NCI-H2196 (cell line): ENCODE measurements at regions not wholly inside any gene's neighbourhood (a gene's known extent, or its start where the extent isn't known, plus 50 kb on each side); places are given as distances from the start of the nearest gene placed in this dataset.

ENCODE experiments used
- DNase-seq: peaks from one replicate; lab custom pipeline; 2025; ENCODE audit not compliant: unreplicated experiment; lab: John Stamatoyannopoulos, UW

DNA sequence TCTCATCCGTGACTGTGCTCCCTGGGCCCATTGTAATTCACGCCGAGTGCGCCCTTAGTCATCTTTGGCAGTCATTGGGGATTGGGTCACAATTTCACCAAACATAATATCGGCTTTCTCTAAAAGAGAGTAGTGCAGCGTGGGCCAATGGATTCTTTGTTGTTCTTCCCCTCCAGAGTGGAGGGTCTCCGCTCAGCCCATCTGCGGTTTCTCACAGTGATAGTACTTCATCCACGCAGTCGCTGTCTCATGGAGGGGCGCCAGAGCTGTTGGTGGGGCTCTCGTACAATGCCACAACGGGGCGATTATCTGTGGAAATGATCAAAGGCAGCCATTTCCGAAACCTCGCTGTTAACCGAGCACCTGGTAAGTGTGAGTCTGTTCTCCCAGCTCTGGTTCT is 321.8 kb downstream of the SNAPC1 start:
- DNase-seq = no peak

DNA sequence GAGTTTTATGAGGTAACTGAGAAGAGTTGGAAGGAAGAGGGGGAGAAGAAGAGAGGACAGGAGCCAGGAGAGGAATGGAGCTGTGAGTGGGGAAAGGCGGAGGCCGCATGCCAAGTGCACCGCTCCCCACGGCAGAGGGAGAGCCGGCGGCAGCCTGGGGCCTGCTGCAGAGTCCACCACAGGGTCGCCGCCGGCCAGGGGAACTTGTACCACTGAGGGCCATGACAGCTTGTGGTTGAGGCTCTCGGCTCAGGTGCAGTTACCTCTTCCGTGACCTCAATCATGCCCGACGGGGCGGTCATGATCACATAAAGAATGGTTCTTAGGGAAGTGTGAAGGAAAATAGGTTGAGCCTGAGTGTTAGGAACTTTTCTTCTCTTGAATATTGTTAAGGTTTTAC is 325.0 kb downstream of the SNAPC1 start:
- no peak for DNase-seq

DNA sequence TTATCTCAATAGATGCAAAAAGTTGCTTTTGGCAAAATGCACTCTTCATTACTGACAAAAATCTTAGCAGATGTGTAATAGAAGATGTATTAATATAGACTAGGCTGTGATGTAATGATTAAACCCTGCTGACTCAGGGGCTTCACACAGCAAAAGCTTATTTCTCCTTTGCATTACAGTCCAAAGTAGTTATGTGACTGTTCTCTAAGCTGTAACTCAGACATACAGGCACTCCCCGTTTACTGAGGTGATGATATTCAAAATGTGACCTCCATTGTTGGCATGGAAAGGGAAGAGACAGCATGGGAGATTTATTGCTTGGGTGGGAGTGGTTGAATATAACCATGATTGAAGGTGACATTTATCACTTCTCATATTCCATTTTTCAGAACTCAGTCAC is 331.5 kb downstream of the SNAPC1 start:
- no peak for DNase-seq

DNA sequence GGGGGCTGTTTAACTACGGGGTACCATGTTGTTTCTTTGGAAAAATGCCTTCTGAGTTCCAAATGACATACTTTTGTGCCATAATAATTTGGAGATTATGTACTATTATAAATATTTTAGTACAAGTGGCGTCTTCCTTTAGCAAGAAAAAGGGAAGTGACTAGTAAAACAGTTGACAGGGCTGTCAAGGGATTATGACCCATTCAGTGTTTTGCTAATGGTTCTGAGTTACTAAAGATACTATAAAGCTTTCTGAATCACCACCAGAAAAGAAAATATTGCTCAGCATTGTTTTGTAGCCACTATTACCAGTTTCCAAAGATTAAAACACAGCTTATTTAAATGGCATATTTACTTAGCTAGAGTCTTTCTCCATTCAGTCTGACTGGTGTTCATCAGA is 334.9 kb downstream of the SNAPC1 start:
- DNase-seq = no peak

DNA sequence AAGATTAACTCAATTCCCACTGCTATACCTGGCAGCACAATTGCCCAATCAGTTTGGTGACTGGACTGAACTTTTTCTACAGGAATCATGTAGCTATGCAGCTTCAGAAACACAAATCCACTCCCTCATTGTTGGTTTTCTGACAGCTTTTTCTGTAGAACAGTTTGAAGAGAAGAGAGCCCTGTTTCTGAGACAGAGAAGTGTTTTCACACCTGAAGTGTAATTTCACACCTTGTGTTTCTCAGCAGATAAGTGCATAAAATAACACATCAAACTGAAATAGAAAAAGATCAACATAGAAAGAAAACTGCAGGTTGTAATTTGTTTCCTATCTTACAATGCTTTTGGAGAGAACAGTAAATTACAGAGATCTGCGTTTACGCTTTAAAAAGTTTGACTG is 335.6 kb downstream of the SNAPC1 start:
- DNase-seq = no peak

DNA sequence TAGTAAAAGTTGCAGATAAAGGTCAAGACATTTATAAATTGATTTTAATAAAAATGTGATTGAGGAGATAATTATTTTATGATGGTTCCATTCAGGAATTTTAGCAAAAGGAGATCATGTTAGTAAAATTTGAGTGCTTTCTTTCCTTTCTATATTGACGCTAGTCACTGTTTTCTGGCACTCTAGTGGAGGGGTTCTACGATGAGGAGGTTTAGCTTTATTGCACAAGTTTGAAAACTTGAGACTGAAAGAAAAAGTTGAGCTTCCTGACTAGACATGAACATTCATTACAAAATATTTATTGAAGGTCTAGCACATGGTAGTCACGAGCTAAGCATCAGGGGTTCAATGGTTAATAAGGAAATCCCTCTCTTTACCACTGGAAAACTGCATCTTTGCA is 336.1 kb downstream of the SNAPC1 start:
- no peak for DNase-seq

DNA sequence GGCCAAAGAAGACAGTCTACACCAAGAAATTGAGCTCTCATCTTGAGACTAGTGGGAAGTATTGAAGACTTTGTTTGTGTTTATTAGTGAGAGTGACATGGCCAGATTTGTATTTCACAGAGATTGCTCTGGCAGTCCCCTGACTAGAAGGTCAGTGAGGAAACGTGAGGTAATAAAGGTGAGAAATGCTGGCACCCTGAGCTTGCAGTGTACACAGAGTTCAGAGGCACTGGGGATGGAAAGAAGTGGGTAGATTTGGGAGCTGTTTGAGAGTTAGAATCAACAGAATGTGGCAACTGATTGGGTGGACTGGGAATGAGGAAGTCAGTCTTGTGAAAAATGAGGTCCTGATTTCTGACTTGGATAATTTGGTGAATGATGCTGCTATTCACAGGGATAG is 336.9 kb downstream of the SNAPC1 start:
- DNase-seq = no peak

DNA sequence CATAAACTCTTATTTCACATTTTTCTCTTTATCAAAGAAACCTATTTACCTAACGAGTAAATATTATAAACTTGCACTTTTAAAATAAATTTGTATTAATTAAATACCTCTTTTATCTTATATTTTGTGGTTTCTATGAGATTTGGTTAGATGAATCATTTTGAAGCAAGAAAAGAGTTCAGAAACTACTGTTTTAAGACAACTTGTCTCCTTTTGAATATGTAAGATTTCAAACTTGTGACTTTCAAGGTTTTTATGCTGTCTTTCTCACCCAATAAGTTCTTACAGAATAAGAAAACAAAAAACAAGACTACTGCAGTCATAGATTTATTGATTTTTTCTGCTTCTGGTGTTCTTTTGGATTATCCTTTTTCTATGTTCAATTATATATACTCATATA is 339.0 kb downstream of the SNAPC1 start:
- no peak for DNase-seq

DNA sequence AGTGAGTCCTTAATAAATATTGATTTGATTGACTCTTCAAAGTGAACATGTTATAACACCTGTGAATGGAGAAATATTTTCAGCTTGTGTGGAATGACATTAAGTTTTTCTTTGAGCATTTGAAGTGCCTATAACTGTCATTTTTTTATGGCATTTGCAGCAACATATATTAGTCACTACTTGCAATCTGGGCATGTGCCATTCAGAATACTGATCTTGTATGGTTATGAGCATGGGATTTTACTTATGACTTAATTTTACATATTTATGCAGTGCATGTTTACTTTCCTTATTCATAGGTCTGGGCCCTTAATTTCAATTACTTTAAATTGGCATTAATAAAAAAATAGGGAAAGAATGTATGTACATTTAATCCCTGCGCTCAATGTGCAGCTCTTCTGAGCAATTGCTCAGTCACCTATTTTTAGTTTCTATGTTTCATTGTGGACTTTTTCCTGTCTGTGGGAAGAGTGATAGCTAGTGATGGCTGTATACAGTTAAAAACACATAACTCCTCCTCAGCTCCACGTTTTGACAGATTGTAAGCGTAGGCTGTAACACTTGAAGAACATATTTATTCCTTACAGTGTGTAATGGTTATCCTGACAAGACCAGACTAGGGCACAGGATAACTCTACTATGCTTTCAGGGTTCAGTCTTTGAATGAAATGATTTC is 339.6 kb downstream of the SNAPC1 start:
- DNase-seq = no peak

DNA sequence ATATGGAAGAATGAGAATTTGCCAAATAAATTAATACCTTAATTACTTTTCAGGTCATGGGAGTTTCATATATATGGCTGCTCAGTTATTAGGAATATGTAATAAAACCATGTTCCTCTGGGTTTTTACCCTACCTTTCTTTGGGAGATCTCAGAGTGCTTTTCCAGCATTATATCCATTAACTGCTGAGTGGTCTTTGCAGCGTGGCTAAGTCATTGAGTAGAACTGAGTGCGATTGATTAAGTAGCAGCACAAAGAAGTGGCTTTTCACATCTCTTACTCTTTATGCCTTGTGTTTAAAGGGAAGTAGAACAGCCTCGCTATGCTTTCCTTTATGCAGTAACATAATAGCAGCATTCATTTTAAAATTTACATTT is 340.1 kb downstream of the SNAPC1 start:
- no peak for DNase-seq

DNA sequence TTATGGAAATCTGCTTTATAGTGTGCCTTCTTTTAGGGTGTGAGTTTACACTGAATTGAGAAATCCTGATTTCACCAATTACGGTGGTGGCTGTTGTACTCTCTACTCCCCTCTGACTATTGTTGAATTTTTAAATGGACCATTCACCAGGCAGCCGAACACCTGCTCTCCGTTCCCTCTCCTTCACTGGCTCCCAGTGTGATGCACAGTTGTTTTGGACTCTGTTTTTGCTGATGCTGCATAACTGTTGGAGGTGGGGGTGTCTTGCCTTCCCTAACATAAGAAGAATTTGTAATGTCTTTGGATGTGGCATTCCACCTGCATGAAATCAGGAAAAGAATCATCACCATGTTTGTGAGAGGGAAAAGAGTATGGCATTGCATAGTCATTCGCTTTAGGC is 341.2 kb downstream of the SNAPC1 start:
- DNase-seq = no peak

DNA sequence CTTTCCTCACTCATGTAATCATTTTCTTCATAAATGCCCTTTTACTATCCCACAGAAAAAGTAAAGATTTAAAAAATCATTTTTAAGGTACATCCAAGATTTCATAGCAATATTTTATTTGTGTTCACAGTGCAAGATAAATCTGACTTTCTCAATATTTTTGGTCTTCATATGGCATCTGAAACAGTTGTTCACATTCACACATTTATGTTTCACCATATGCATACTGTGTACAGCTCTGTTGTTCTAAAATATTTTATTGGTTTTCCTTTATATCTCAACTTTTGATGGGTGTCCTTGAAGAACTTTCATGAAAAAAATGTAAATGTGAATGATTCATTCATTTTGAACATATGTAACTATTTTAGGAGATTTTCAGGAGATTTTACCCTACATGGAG is 348.7 kb downstream of the SNAPC1 start:
- no peak for DNase-seq

DNA sequence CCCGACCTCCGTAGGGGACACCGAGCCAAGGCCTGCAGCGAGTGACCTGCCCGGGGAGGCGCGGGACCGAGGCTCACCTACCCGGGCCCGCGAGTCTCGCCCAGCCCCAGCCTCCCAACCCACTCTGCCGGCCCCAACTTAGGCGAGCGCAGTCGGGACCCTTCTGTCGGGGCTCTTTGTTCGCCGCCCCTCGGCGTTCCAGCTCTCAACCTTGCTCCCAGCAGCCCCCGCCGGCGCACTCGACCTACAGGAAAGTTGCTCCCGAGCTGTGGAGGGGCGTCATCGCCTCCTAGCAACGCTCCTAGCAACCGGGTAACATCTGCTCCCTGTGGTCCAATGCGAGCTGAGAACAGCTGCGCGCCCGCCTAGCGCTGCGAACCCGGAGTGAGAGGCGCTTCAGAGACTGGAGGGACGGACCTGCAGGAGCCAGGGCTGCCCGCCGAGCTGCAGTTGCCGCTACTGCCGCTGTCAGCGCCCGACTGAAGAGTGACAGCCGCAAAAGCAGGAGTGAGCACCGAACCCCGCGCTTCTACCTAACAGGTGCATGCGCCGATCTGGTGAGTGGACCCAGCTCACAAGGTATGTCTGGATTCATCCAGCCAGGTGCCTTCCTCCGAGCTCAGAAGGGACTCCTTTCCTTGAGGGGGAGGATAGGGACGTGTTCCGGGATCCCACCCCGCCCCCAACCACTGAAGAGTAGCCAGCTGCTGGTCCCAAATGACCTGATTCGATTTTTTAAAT is 355.0 kb downstream of the SNAPC1 start:
- peak; percentile 63 for DNase-seq

DNA sequence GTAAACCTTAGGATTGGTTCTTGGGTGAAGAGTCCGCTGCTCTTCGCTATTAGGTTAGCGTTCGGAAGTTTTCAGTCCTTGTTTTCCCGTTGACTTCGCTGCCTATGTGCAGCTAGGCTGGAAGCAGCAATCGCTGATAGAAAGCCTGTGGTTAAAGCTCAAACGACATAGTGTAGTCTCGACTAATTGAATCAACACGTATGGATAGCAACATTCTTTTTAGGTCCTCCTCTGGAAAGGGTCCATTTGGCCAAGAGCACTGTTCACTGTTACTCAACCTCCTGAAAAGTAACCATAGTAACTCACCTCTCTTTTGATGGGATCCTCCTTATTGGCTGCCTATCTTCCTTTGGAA is 355.5 kb downstream of the SNAPC1 start:
- no peak for DNase-seq

DNA sequence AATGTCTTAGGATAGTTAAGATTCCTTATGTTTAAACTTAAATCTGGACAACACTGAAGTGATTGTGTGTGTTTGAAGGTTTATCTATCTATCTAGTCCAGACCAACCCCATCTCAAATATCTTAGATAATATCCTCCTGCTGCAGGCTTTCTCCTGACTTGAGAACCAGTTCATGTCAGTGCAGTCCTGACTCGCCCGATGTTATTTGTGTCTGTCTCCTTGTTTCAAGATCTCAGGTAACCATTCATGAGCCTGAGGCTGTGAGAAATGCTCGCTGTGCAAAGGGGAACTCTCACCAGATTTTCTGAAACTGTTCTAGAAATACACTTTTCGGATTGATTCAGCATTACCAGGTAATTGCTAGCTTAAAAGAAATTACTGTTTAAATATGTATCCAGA is 356.2 kb downstream of the SNAPC1 start:
- no peak for DNase-seq

DNA sequence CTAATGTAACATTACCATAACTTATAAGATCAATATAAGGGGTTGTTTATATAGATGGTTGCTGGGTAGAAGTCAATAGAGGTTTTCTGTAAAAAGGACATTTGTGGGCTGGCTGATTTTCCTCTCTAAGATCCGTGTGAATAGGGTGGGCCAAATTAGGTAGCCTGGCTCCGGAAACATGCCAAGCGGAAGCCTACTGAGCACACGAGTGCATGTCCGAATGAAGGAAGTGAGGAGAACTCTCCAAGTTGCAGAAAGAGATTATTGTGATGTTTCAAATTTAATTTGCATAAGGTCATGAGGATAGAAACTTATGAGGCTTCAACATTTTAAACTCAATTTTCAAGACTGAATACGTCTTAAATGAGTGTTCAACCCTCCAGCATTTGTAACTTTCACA is 356.7 kb downstream of the SNAPC1 start:
- DNase-seq = no peak

DNA sequence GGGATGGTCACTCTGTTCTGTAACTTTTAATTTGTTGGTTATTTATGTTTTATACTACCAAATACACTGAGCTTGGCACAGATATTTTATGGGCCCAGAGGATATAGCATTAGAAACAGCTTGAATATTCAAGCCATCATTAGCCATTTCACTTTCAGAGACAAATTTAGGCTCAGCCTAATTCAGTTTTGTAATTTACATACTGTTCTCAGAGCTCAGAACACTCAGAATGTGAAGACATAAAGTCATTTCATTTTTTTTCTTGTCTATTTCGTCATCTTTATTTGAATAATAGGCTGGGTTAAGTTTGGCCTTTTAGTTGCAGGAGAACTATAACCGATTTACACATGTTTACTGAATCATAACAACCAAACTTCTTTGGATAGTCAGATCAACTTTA is 361.7 kb downstream of the SNAPC1 start:
- DNase-seq = no peak

DNA sequence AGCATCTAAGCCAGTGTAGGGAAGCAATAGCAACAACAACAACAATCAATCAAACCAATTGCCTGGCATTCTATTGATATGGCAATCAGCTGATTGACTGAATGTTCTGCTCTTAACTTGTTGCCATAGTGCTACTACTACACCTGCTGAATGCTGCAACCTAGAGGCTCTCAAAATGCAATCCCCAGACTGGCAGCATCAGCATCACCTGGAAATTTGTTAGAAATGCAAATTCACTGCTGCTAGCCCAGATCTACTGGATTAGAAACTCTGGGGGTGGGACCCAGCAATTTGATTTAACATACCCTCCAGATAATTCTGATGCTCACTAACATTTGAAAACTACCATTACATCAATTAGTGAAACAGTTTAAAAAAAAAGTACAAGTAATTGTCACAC is 363.6 kb downstream of the SNAPC1 start:
- no peak for DNase-seq

DNA sequence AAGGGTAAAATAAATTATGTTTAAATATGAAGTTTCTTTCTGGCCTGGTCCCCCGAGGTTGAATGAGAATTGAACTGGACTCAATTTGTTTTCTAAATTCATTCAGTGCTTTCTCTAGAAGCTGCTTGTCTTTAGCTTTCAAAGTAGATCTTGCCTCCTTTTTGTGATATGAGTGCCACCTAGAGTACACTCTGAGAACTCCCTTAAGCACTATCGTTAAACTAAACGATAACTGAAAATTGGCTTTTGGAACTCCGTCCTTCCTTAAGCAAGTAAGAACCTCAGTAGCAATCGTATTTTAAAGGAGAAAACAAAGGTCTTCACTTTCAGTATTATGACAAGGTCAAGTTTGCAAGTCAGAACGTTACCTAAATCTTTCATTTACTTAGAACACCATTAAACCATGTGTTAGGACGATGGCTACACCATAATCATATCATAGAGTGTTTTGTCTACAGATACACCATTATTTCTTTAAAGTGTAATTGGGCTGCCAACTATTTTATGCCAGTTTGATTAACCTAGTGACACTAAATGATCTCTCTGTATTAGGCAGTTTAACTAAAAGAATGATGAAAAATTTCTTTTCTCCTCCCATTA is 364.8 kb downstream of the SNAPC1 start:
- peak; percentile 60 for DNase-seq

DNA sequence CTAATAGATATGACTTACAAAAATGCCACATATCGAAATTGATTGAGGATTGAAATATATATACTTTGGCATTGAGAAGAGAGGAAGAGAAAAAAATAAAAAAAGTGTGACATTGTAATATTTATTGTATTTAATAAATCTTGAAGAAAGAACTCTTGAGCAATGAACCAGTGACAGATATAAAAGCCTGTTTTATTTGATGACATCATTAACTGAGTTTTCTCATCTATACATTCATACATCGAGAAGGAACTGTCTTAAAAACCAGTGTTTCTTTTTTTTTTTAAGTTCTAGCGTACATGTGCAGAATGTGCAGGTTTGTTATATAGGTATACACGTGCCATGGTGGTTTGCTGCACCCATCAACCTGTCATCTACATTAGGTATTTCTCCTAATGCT is 368.2 kb downstream of the SNAPC1 start:
- DNase-seq = no peak

DNA sequence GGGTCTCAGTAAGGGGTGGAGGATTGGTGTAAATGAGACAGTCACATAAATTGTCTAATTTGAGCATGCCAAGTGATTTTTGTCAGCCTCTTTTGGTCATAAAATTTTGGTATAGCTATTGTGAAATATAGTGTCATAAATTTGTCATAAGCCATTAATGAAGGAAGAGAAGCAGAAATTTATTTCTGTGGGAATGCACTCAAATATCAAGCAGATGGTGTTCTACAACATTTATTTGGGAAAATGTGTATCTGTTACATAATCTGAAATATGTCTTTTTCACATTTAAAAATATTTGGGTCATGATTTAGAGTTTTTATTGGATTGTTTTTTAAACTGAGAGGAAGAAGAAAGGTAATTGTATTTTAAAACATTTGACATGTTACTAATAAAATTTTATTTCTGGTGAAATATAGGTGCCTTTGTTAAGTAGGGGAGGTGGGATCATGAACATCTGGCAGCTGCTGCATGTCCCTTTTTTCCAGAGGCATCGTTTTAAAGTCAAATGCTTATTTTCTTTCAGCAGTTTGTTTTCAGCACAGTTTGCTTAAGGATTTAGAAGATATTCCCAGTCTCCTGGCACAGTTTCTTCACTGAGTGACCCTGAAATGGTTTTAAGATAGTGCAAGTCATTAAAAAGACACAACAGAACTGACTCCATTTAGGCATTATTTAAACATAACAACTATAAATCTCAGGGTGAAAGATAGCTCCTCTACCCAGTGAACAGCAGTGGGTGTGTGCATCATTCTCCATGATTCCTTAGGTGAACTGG is 371.7 kb downstream of the SNAPC1 start:
- DNase-seq = no peak

DNA sequence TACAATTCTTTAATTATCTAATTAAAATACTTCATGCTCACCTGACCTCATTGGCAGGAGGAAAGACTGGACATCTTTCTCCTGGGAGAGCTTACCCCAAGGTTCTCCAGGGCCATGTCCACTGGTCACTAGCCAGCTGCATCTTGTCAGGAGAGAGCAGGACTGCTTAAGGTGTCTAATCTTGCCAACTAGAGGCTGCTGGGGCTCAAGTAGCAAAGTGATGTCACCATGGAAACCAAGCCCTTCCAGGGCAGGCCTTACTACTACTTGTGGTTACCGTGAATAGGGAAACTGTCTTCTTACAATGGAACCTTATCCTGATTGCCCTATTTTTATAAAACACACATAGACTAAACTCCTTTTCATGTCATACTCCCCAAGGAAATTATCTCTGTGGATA is 376.4 kb downstream of the SNAPC1 start:
- no peak for DNase-seq
